Uterus (tissue), 2 donors: ENCODE measurements at regions not wholly inside any gene's neighbourhood (a gene's known extent, or its start where the extent isn't known, plus 50 kb on each side); places are given as distances from the start of the nearest gene placed in this dataset.

Source experiments
- POLR2A ChIP-seq, 2 donors: fragments of 450-650 bp; IDR thresholded peaks; one replicate each; pipeline ENCODE4 v1.6.1; 2016; ENCODE audit warnings: antibody characterized with exemption in 2 of 2, mild to moderate bottlenecking in 1 of 2, moderate library complexity in 1 of 2
- TF ChIP-seq, protein P1 (sequence below), 4 experiments: fragments of 200-600 bp in 2 of 4; fragments of 450-650 bp in 2 of 4; sonication (generic) in 2 of 4; IDR thresholded peaks; one replicate each; pipeline ENCODE4 v1.5.1; 2016 to 2019; ENCODE audit warnings: antibody characterized with exemption in 4 of 4, mild to moderate bottlenecking in 2 of 4, moderate library complexity in 1 of 4

DNA sequence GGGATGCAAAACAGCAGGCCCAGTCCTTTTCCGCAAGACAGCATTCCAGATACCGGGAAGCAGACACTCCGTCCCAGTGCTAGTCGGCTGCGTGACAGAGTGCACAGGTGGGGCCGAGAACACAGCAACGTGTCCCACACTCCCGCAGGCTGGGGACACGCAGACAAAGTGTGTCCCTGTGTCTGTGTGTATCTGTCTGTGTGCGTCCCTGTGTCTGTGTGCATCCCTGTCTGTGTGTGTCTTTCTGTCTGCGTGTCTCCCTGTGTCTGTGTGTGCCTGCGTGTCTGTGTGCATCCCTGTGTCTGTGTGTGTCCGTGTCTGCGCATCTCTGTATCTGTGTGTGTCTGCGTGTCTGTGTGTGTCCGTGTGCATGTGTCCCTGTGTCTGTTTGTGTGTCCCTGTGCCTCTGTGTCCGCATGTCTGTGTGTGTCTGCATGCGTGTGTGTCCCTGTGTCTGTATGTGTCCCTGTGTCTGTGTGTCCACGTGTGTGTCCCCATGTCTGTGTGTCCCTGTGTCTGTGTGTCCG, 137.0 kb downstream of the MRPL36 start:
- TF ChIP-seq, protein P1, sequence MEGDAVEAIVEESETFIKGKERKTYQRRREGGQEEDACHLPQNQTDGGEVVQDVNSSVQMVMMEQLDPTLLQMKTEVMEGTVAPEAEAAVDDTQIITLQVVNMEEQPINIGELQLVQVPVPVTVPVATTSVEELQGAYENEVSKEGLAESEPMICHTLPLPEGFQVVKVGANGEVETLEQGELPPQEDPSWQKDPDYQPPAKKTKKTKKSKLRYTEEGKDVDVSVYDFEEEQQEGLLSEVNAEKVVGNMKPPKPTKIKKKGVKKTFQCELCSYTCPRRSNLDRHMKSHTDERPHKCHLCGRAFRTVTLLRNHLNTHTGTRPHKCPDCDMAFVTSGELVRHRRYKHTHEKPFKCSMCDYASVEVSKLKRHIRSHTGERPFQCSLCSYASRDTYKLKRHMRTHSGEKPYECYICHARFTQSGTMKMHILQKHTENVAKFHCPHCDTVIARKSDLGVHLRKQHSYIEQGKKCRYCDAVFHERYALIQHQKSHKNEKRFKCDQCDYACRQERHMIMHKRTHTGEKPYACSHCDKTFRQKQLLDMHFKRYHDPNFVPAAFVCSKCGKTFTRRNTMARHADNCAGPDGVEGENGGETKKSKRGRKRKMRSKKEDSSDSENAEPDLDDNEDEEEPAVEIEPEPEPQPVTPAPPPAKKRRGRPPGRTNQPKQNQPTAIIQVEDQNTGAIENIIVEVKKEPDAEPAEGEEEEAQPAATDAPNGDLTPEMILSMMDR (IDR thresholded peaks at IDR 0.05) = no peak
- no peak for TF ChIP-seq POLR2A (IDR thresholded peaks at IDR 0.05)
